ENCODE measurements at regions not wholly inside any gene's neighbourhood (a gene's known extent, or its start where the extent isn't known, plus 50 kb on each side); places are given as distances from the start of the nearest gene placed in this dataset.

GRCh38 chr12:62106547-62107185 is 153.5 kb upstream of the USP15 start:
- Histone ChIP-seq H3K4me1 (ENCODE audit: control insufficient read depth in 4 of 4, insufficient read depth in 4 of 4, low read length in 3 of 4) (no peaks in the 10 kb centered on the region), H3K36me3 (ENCODE audit: control insufficient read depth in 4 of 4, insufficient read depth in 3 of 4, low read depth in 1 of 4, low read length in 3 of 4) (no peaks in the 10 kb centered on the region), H3K9ac (ENCODE audit: low read depth in 1 of 2, low read length in 2 of 2) (no peak overlapping the region), H3K9me3 (ENCODE audit: control insufficient read depth in 4 of 4, low read length in 3 of 4) (no peaks in the 10 kb centered on the region), H3K27me3 (ENCODE audit: control insufficient read depth in 4 of 4, insufficient read depth in 4 of 4, low read length in 3 of 4) (no peaks in the 10 kb centered on the region), H3K4me3 (ENCODE audit: low read depth in 1 of 3, low read length in 3 of 3) (no peak overlapping the region), H3K27ac (ENCODE audit: low read depth in 1 of 2, low read length in 2 of 2) (no peak overlapping the region)
- WGBS: 36% methylated on average over 8 of the region's 8 CpGs
- no peak for TF ChIP-seq RXRA (IDR thresholded peaks at IDR 0.05)
- DNase-seq (ENCODE audit: low spot score): no peak

- TF ChIP-seq YY1 (IDR thresholded peaks at IDR 0.05) (no peak), FOXA2 (IDR thresholded peaks at IDR 0.05) (no peak), MAX (IDR thresholded peaks at IDR 0.05) (no peak), SP1 (IDR thresholded peaks at IDR 0.05) (no peak), CTCF (IDR thresholded peaks at IDR 0.05; ENCODE audit: low read depth, low read length, missing input control) (no peak), JUND (IDR thresholded peaks at IDR 0.05) (no peak), GABPA (IDR thresholded peaks at IDR 0.05 in 1 of 2, conservative IDR thresholded peaks at IDR 0.05 in 1 of 2) (no peak), RAD21 (IDR thresholded peaks at IDR 0.05) (no peak), HNF4A (conservative IDR thresholded peaks at IDR 0.05) (no peak), EGR1 (IDR thresholded peaks at IDR 0.05; ENCODE audit: low read depth in 2 of 2) (no peak), NR2F2 (IDR thresholded peaks at IDR 0.05) (no peak), ATF3 (IDR thresholded peaks at IDR 0.05) (no peak), FOXA1 (IDR thresholded peaks at IDR 0.05) (no peak), REST (IDR thresholded peaks at IDR 0.05) (no peak), RXRA (IDR thresholded peaks at IDR 0.05) (no peak), TAF1 (conservative IDR thresholded peaks at IDR 0.05) (no peak)
- no peak overlapping the region for H3K9ac ChIP-seq (ENCODE audit: low read depth in 1 of 2, low read length in 2 of 2)
- WGBS: 54% methylated on average over 10 of the region's 10 CpGs
- no peaks in the 10 kb centered on the region for H3K36me3 ChIP-seq (ENCODE audit: control insufficient read depth in 4 of 4, insufficient read depth in 3 of 4, low read depth in 1 of 4, low read length in 3 of 4)
- no peak for DNase-seq (ENCODE audit: low spot score)
- H3K27me3 ChIP-seq (ENCODE audit: control insufficient read depth in 4 of 4, insufficient read depth in 4 of 4, low read length in 3 of 4): no peaks in the 10 kb centered on the region
- no peak overlapping the region for H3K27ac ChIP-seq (ENCODE audit: low read depth in 1 of 2, low read length in 2 of 2)
- no peak overlapping the region for H3K4me3 ChIP-seq (ENCODE audit: low read depth in 1 of 3, low read length in 3 of 3)
- peaks cover 0 to 3% (median 0%) of the 10 kb centered on the region in 4 donors for H3K9me3 ChIP-seq (ENCODE audit: control insufficient read depth in 4 of 4, low read length in 3 of 4)
- H3K4me1 ChIP-seq (ENCODE audit: control insufficient read depth in 4 of 4, insufficient read depth in 4 of 4, low read length in 3 of 4): no peaks in the 10 kb centered on the region
These were observed 146.7 kb upstream of the USP15 start for GRCh38 chr12:62113366-62114011.
